Karpas-422 (cell line): ENCODE measurements at regions not wholly inside any gene's neighbourhood (a gene's known extent, or its start where the extent isn't known, plus 50 kb on each side); places are given as distances from the start of the nearest gene placed in this dataset.
"Not testable (repeated sequence)": the region's sequence is repeated elsewhere in the genome, so short reads cannot be mapped to it uniquely, and the experiment has no call there.

ENCODE experiments used
- DNase-seq: peaks from one replicate; pipeline ENCODE4 v3.0.0-alpha.2; 2015
- H2AFZ ChIP-seq: fragments of 200-600 bp; sonication (generic); 2 replicates; pipeline ENCODE4 v1.6.1; 2014; ENCODE audit warnings: antibody characterized with exemption, low read length, mixed read lengths
- H3K27ac ChIP-seq: fragments of 200-600 bp; sonication (generic); 2 replicates; pipeline ENCODE4 v1.5.1; 2014; ENCODE audit warnings: mild to moderate bottlenecking, low read length, moderate library complexity
- H3K27me3 ChIP-seq: fragments of 200-600 bp; sonication (generic); 2 replicates; pipeline ENCODE4 v1.6.1; 2014; ENCODE audit warnings: low read length, mixed read lengths
- H3K36me3 ChIP-seq: fragments of 200-600 bp; sonication (generic); 2 replicates; pipeline ENCODE4 v1.6.1; 2014; ENCODE audit warnings: low read length, mixed read lengths; ENCODE audit not compliant: insufficient read depth
- H3K4me1 ChIP-seq: fragments of 200-600 bp; sonication (generic); 2 replicates; pipeline ENCODE4 v1.6.1; 2014; ENCODE audit warnings: mild to moderate bottlenecking, low read length, mixed read lengths
- H3K4me2 ChIP-seq: fragments of 200-600 bp; sonication (generic); 2 replicates; pipeline ENCODE4 v1.6.1; 2014; ENCODE audit warnings: low read length, low read depth, mild to moderate bottlenecking; ENCODE audit not compliant: poor library complexity, severe bottlenecking
- H3K4me3 ChIP-seq: fragments of 200-600 bp; sonication (generic); 2 replicates; pipeline ENCODE4 v1.5.1; 2014; ENCODE audit warnings: mild to moderate bottlenecking, antibody characterized with exemption, low read length, mixed read lengths
- H3K79me2 ChIP-seq: fragments of 200-600 bp; sonication (generic); 2 replicates; pipeline ENCODE4 v1.6.1; 2014; ENCODE audit warnings: mild to moderate bottlenecking, low read length, mixed read lengths
- H3K9ac ChIP-seq: fragments of 200-600 bp; sonication (generic); 2 replicates; pipeline ENCODE4 v1.6.0; 2014; ENCODE audit warnings: low read length
- H3K9me2 ChIP-seq: fragments of 200-600 bp; sonication (generic), shearing (Covaris generic); replicated peaks from 2 replicates; pipeline ENCODE4 v1.6.0; 2014; ENCODE audit warnings: mild to moderate bottlenecking, low read length, moderate library complexity; ENCODE audit not compliant: insufficient read depth
- H3K9me3 ChIP-seq: fragments of 300-700, 200-600 bp; sonication (generic); 2 replicates; pipeline ENCODE4 v1.6.1; 2014; ENCODE audit warnings: low read length, mixed read lengths
- H4K20me1 ChIP-seq: fragments of 200-600 bp; sonication (generic); 2 replicates; pipeline ENCODE4 v1.6.1; 2014; ENCODE audit warnings: mild to moderate bottlenecking, antibody characterized with exemption, low read length, low read depth; ENCODE audit not compliant: insufficient read depth

DNA sequence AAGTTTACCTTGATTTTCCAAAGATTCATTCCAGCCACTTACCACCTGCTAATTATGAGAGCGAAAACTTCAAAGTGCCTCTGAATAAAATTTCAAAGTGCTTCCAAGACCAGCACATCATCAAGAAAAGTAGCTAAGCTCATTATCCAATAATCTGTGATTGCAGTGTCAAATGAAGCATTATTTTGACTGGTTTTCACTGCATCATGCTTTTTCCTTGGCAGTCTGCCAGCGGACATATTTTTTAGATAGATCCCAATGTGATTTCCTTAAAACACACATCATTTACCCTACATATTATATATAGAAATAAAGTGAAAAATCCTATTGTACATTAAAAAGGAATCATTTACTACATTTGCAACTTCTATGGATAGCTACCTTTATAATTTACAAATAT, 508.6 kb upstream of the FAM174A start:
- no peak for DNase-seq
- no peaks in the 10 kb centered on the region for H3K36me3 ChIP-seq

DNA sequence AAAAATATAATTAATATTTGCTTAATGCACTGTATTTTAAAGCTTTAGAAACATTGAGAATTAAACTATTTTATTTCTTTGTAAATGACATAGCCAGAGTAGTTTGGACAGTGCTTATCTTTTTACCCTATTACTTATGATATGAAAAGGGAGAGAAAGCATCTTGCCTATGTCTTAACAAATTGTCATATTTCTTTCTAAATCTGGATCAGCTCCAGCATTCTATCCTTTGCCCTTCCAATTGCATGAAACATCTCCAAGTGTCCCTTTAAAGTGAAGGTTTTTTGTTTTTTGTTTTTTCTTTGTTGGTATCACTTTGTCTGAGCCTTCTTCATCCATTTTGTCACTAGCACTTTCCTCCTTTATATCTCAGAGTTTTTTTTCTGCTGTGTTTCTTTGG, 511.6 kb upstream of the FAM174A start:
- Histone ChIP-seq H3K9me3 (no peaks in the 10 kb centered on the region), H3K27me3 (no peaks in the 10 kb centered on the region), H3K4me2 (no peak overlapping the region), H3K4me1 (no peaks in the 10 kb centered on the region), H3K27ac (no peak overlapping the region), H3K9ac (no peak overlapping the region), H4K20me1 (no peaks in the 10 kb centered on the region), H3K79me2 (no peaks in the 10 kb centered on the region), H3K36me3 (no peaks in the 10 kb centered on the region), H3K9me2 (no peaks in the 10 kb centered on the region; the same call in 1 of the 2 replicates), H3K4me3 (no peak overlapping the region), H2AFZ (no peak overlapping the region)
- no peak for DNase-seq

More for the DNA sequence above, 508.6 kb upstream of the FAM174A start:
- Histone ChIP-seq H3K27ac (no peak overlapping the region), H3K9me3 (no peaks in the 10 kb centered on the region), H4K20me1 (no peaks in the 10 kb centered on the region), H3K9ac (no peak overlapping the region), H3K4me1 (no peaks in the 10 kb centered on the region), H3K4me2 (no peak overlapping the region), H3K27me3 (no peaks in the 10 kb centered on the region), H3K79me2 (no peaks in the 10 kb centered on the region), H3K9me2 (no peaks in the 10 kb centered on the region; the same call in 1 of the 2 replicates), H3K4me3 (no peak overlapping the region), H2AFZ (no peak overlapping the region)

- Histone ChIP-seq H3K27me3 (no peaks in the 10 kb centered on the region), H4K20me1 (no peaks in the 10 kb centered on the region), H3K9me2 (no peaks in the 10 kb centered on the region), H3K79me2 (no peaks in the 10 kb centered on the region), H3K9me3 (no peaks in the 10 kb centered on the region), H3K9ac (no peak overlapping the region), H3K27ac (no peak overlapping the region), H3K4me1 (no peaks in the 10 kb centered on the region), H2AFZ (no peak overlapping the region), H3K4me3 (no peak overlapping the region), H3K36me3 (no peaks in the 10 kb centered on the region), H3K4me2 (no peak overlapping the region)
- no peak for DNase-seq
Observed at GRCh38 chr5:100017520-100018262, 517.5 kb upstream of the FAM174A start.

DNA sequence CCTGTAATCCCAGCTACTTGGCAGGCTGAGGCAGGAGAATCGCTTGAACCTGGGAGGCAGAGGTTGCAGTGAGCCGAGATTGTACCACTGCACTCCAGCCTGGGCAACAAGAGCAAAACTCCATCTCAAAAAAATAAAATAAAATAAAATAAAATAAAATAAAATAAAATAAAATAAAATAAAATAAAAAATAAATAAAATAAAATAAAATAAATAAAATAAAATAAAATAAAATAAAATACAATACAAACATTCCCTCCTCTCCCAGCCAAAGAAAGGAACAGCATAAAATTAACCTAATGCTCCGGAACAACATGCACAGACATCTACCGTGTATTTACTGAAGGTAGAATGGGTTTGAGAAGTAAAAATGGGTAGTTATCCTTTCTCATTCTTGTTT, 521.9 kb upstream of the FAM174A start:
- H4K20me1 ChIP-seq, H3K27ac ChIP-seq, DNase-seq, H3K9me2 ChIP-seq, H3K4me2 ChIP-seq, H3K4me1 ChIP-seq, H3K9me3 ChIP-seq, H3K79me2 ChIP-seq, H3K9ac ChIP-seq, H2AFZ ChIP-seq, H3K27me3 ChIP-seq, H3K4me3 ChIP-seq, H3K36me3 ChIP-seq: not testable (repeated sequence)

DNA sequence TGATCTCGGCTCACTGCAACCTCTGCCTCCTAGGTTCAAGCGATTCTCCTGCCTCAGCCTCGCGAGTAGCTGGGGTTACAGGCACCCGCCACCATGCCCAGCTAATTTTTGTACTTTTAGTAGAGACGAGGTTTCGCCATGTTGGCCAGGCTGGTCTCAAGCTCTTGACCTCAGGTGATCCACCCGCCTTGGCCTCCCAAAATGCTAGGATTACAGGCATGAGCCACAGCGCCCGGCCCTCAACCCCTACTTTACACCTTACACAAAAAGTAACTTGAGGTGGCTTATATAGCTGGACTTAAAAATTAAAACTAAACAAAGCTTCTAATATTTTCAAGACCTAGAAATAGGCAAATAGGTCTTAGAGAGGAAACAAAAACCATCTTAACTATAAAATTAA, 524.0 kb upstream of the FAM174A start:
- not testable (repeated sequence) for H4K20me1 ChIP-seq, H3K27ac ChIP-seq, H3K9me3 ChIP-seq, H3K4me2 ChIP-seq, H3K4me1 ChIP-seq, H3K79me2 ChIP-seq, DNase-seq, H3K9me2 ChIP-seq, H3K9ac ChIP-seq, H3K4me3 ChIP-seq, H2AFZ ChIP-seq, H3K36me3 ChIP-seq, H3K27me3 ChIP-seq

- Histone ChIP-seq H3K36me3 (no peaks in the 10 kb centered on the region), H3K79me2 (no peaks in the 10 kb centered on the region), H2AFZ (no peak overlapping the region)
Observed at GRCh38 chr5:100004969-100005368, 530.2 kb upstream of the FAM174A start.

GRCh38 chr5:99998319-99998718, 536.9 kb upstream of the FAM174A start:
- Histone ChIP-seq H4K20me1 (no peaks in the 10 kb centered on the region), H3K4me1 (no peaks in the 10 kb centered on the region), H3K79me2 (no peaks in the 10 kb centered on the region), H3K9me3 (no peaks in the 10 kb centered on the region), H3K9ac (no peak overlapping the region), H3K9me2 (no peaks in the 10 kb centered on the region), H2AFZ (no peak overlapping the region), H3K27me3 (no peaks in the 10 kb centered on the region), H3K27ac (no peak overlapping the region), H3K4me3 (no peak overlapping the region), H3K4me2 (no peak overlapping the region), H3K36me3 (no peaks in the 10 kb centered on the region)
- no peak for DNase-seq

More at GRCh38 chr5:100004969-100005368, 530.2 kb upstream of the FAM174A start:
- Histone ChIP-seq H3K9me2 (no peaks in the 10 kb centered on the region), H3K4me3 (no peak overlapping the region), H3K27me3 (no peaks in the 10 kb centered on the region), H3K9me3 (no peaks in the 10 kb centered on the region), H3K9ac (no peak overlapping the region), H3K4me2 (no peak overlapping the region), H3K4me1 (no peaks in the 10 kb centered on the region), H3K27ac (no peak overlapping the region), H4K20me1 (no peaks in the 10 kb centered on the region)
- DNase-seq, result no peak

- no peaks in the 10 kb centered on the region for H3K4me1 ChIP-seq
- H3K27me3 ChIP-seq, result no peaks in the 10 kb centered on the region
- H2AFZ ChIP-seq, result no peak overlapping the region
- no peaks in the 10 kb centered on the region for H3K9me3 ChIP-seq
- H3K79me2 ChIP-seq, result no peaks in the 10 kb centered on the region
- no peak for DNase-seq
- H3K4me3 ChIP-seq, result no peak overlapping the region
- no peaks in the 10 kb centered on the region for H4K20me1 ChIP-seq
- no peak overlapping the region for H3K27ac ChIP-seq
- no peaks in the 10 kb centered on the region for H3K36me3 ChIP-seq
- no peaks in the 10 kb centered on the region for H3K9me2 ChIP-seq
- H3K4me2 ChIP-seq, result no peak overlapping the region
- H3K9ac ChIP-seq, result no peak overlapping the region
Observed at GRCh38 chr5:99995407-99995806, 539.8 kb upstream of the FAM174A start.
